HCT116 (cell line): ENCODE measurements at regions not wholly inside any gene's neighbourhood (a gene's known extent, or its start where the extent isn't known, plus 50 kb on each side); places are given as distances from the start of the nearest gene placed in this dataset.

ENCODE experiments used
- ATAC-seq: fragments of 200-7000 bp; cut with Tn5 transposase; 2 replicates; pipeline ENCODE4 v1.9.1; 2020; ENCODE audit warnings: mild to moderate bottlenecking, moderate library complexity
- BruUV-seq: library from RNA; stranded (reverse); fragments of 400-500 nt; replicated peaks from 2 replicates; lab custom pipeline; 2021; lab: Mats Ljungman, UMichigan
- CTCF ChIA-PET: fragments of 300-600 bp; sonication (Branson Sonifier 250); formaldehyde crosslinking; loops from one replicate; lab custom pipeline; 2021; ENCODE audit warnings: antibody characterized with exemption; lab: Charles Lee
- POLR2A ChIA-PET: fragments of 300-600, 350-600 bp; sonication (Branson Sonifier 250); formaldehyde crosslinking; loops from one replicate; lab custom pipeline; 2021; ENCODE audit warnings: antibody characterized with exemption; lab: Charles Lee
- RAD21 ChIA-PET, 2 experiments: fragments of 300-600 bp; sonication (Branson Sonifier 250); formaldehyde crosslinking; loops; one replicate each; lab custom pipeline; 2023; ENCODE audit warnings: low total read pairs in 2 of 2; ENCODE audit not compliant: uncharacterized antibody in 2 of 2, unreplicated experiment in 2 of 2, low non-redundant PET in 1 of 2; lab: Charles Lee
- DNase-seq: peaks from one replicate; pipeline ENCODE4 v3.0.0-alpha.2; 2010; ENCODE audit warnings: low read depth, low spot score
- H2AFZ ChIP-seq: fragments of 200-600 bp; shearing (Covaris generic), sonication (generic); 2 replicates; pipeline ENCODE4 v1.6.1; 2017; ENCODE audit warnings: low read depth, mixed run types, mixed read lengths, antibody characterized with exemption, low read length; ENCODE audit not compliant: poor library complexity, severe bottlenecking
- H3K27ac ChIP-seq: 2 replicates; pipeline ENCODE4 v1.5.1; 2012; ENCODE audit warnings: low read depth, low read length
- H3K27me3 ChIP-seq: fragments of 200-600 bp; sonication (generic); 2 replicates; pipeline ENCODE4 v1.6.1; 2016; ENCODE audit warnings: mixed run types, low read length, mixed read lengths; ENCODE audit not compliant: insufficient read depth
- H3K36me3 ChIP-seq, 2 experiments: fragments of 200-500 bp in 1 of 2; fragments of 200-600 bp in 1 of 2; sonication (Bioruptor generic) in 1 of 2; sonication (generic) in 1 of 2; 2 replicates each; pipeline versions ENCODE4 v1.5.1 to v1.6.1; 2014 to 2016; ENCODE audit warnings: low read length in 2 of 2, inconsistent platforms in 1 of 2, mixed read lengths in 1 of 2, mixed run types in 1 of 2; ENCODE audit not compliant: insufficient read depth in 2 of 2, control insufficient read depth in 1 of 2
- H3K4me1 ChIP-seq, 2 experiments: fragments of 200-600 bp in 1 of 2; sonication (generic) in 1 of 2; 2 replicates each; pipeline versions ENCODE4 v1.5.1 to v1.6.1; 2012 to 2017; ENCODE audit warnings: low read length in 2 of 2, inconsistent platforms in 1 of 2, mild to moderate bottlenecking in 1 of 2, mixed read lengths in 1 of 2, mixed run types in 1 of 2, moderate library complexity in 1 of 2; ENCODE audit not compliant: insufficient read depth in 2 of 2, control insufficient read depth in 1 of 2
- H3K4me2 ChIP-seq: fragments of 200-600 bp; sonication (generic); 2 replicates; pipeline ENCODE4 v1.6.1; 2017; ENCODE audit warnings: mixed run types, low read length, mixed read lengths
- H3K4me3 ChIP-seq, 2 experiments: fragments of 200-600 bp in 1 of 2; sonication (generic) in 1 of 2; replicated peaks in 1 of 2; 2 replicates each; pipeline ENCODE4 v1.5.1; 2011 to 2016; ENCODE audit warnings: low read length in 2 of 2, control low read depth in 1 of 2, low read depth in 1 of 2, mild to moderate bottlenecking in 1 of 2, mixed read lengths in 1 of 2, mixed run types in 1 of 2
- H3K79me2 ChIP-seq: fragments of 200-600 bp; sonication (generic); 2 replicates; pipeline ENCODE4 v1.6.1; 2017; ENCODE audit warnings: mild to moderate bottlenecking, mixed run types, low read length, moderate library complexity, mixed read lengths; ENCODE audit not compliant: insufficient read depth
- H3K9ac ChIP-seq: fragments of 200-600 bp; sonication (generic); 2 replicates; pipeline ENCODE4 v1.6.1; 2016; ENCODE audit warnings: low read length, mixed read lengths
- H3K9me2 ChIP-seq: fragments of 200-600 bp; sonication (generic), shearing (Covaris generic); 2 replicates; pipeline ENCODE4 v1.6.1; 2017; ENCODE audit warnings: mixed run types, mild to moderate bottlenecking, moderate library complexity; ENCODE audit not compliant: insufficient read depth
- H3K9me3 ChIP-seq, 2 experiments: fragments of 200-500 bp in 1 of 2; fragments of 200-600 bp in 1 of 2; sonication (Bioruptor generic) in 1 of 2; sonication (generic) in 1 of 2; 2 replicates each; pipeline ENCODE4 v1.6.1; 2014 to 2017; ENCODE audit warnings: low read length in 2 of 2, mixed read lengths in 2 of 2, inconsistent platforms in 1 of 2, low read depth in 1 of 2, mild to moderate bottlenecking in 1 of 2, mixed run types in 1 of 2, moderate library complexity in 1 of 2; ENCODE audit not compliant: control insufficient read depth in 1 of 2, insufficient read depth in 1 of 2
- H4K20me1 ChIP-seq: fragments of 200-600 bp; sonication (generic), shearing (Covaris generic); 2 replicates; pipeline ENCODE4 v1.6.1; 2017; ENCODE audit warnings: mixed run types, mild to moderate bottlenecking, moderate library complexity; ENCODE audit not compliant: insufficient read depth
- CBX3 ChIP-seq: IDR thresholded peaks from 2 replicates; pipeline ENCODE4 v1.6.1; 2012; ENCODE audit warnings: low read depth
- CEBPB ChIP-seq: IDR thresholded peaks from 2 replicates; pipeline ENCODE4 v1.6.1; 2012; ENCODE audit warnings: low read depth
- CTCF ChIP-seq, 3 experiments: fragments of 200-600 bp in 1 of 3; sonication (generic) in 1 of 3; IDR thresholded peaks in 2 of 3; conservative IDR thresholded peaks in 1 of 3; 2 replicates each; pipeline ENCODE4 v1.5.1; 2012 to 2017; ENCODE audit warnings: low read depth in 2 of 3, low read length in 2 of 3, antibody characterized with exemption in 1 of 3, borderline replicate concordance in 1 of 3, control low read depth in 1 of 3, mild to moderate bottlenecking in 1 of 3, mixed read lengths in 1 of 3, mixed run types in 1 of 3, moderate library complexity in 1 of 3; ENCODE audit not compliant: insufficient read depth in 1 of 3
- EZH2 ChIP-seq: fragments of 200-600 bp; sonication (generic); IDR thresholded peaks from 2 replicates; pipeline ENCODE4 v1.6.1; 2017; ENCODE audit warnings: antibody characterized with exemption, mixed run types
- JUND ChIP-seq: IDR thresholded peaks from 2 replicates; pipeline ENCODE4 v1.6.1; 2012
- POLR2A ChIP-seq: IDR thresholded peaks from 2 replicates; pipeline ENCODE4 v1.7.0; 2011; ENCODE audit warnings: borderline replicate concordance; ENCODE audit not compliant: insufficient read depth, insufficient read length; ENCODE audit errors: extremely low read depth
- POLR2AphosphoS5 ChIP-seq: IDR thresholded peaks from 2 replicates; pipeline ENCODE4 v1.6.1; 2011; ENCODE audit warnings: mild to moderate bottlenecking, low read depth, low read length, moderate library complexity
- SIN3A ChIP-seq: IDR thresholded peaks from 2 replicates; pipeline ENCODE4 v1.6.1; 2012; ENCODE audit warnings: low read depth
- SP1 ChIP-seq: IDR thresholded peaks from 2 replicates; pipeline ENCODE4 v1.6.1; 2012; ENCODE audit warnings: low read depth
- SRF ChIP-seq: IDR thresholded peaks from 2 replicates; pipeline ENCODE4 v1.6.1; 2012; ENCODE audit warnings: low read depth
- TCF7L2 ChIP-seq: IDR thresholded peaks from 2 replicates; pipeline ENCODE4 v1.7.0; 2011; ENCODE audit warnings: borderline replicate concordance, inconsistent platforms; ENCODE audit not compliant: insufficient read depth, insufficient read length; ENCODE audit errors: extremely low read depth
- YY1 ChIP-seq: IDR thresholded peaks from 2 replicates; pipeline ENCODE4 v1.6.1; 2011; ENCODE audit warnings: low read length, low read depth, moderate library complexity, mild to moderate bottlenecking; ENCODE audit not compliant: insufficient replicate concordance; ENCODE audit errors: extremely low read depth
- intact Hi-C: fragments of 100-400 bp; cut with micrococcal nuclease; formaldehyde crosslinking; loops from 2 replicates; pipeline ENCODE4 v1.10.0; 2022
- TF ChIP-seq, protein P1 (sequence below): IDR thresholded peaks from 2 replicates; pipeline ENCODE4 v1.6.1; 2012
- TF ChIP-seq, protein P2 (sequence below): IDR thresholded peaks from 2 replicates; pipeline ENCODE4 v1.6.1; 2012; ENCODE audit warnings: low read depth

DNA sequence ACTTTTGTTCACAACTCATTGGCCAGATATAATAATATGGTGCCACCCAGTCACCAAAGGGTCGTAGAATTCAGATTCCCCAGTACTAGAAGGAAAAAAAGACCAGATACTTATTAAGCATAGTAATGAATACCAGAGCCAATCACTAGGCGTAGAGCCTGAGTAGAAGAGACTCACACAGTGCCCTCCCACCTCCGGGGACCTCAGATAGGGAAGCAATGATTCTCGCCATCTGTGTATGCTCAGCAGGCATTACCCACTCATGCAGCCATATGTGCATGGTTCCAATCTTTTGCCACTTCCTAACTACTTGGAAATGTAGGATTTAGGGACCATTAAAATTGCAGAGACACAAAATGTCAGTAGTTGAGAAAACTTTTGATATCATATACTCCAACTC, 85.3 kb downstream of the C11orf87 start:
- BruUV-seq, result no TSS peak
- Histone ChIP-seq H3K4me1 (no peaks in the 10 kb centered on the region), H3K9me3 (no peaks in the 10 kb centered on the region), H3K27ac (no peak overlapping the region), H3K9ac (no peak overlapping the region), H3K27me3 (no peaks in the 10 kb centered on the region), H3K79me2 (no peaks in the 10 kb centered on the region), H3K36me3 (no peaks in the 10 kb centered on the region), H4K20me1 (no peaks in the 10 kb centered on the region), H3K4me3 (no peak overlapping the region), H2AFZ (no peak overlapping the region), H3K9me2 (no peaks in the 10 kb centered on the region), H3K4me2 (no peak overlapping the region)
- TF ChIP-seq SP1, result no peak
- no peak for TF ChIP-seq SRF
- TF ChIP-seq, protein P1, sequence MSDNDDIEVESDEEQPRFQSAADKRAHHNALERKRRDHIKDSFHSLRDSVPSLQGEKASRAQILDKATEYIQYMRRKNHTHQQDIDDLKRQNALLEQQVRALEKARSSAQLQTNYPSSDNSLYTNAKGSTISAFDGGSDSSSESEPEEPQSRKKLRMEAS, result no peak
- TF ChIP-seq TCF7L2, result no peak
- TF ChIP-seq YY1, result no peak
- no peak for TF ChIP-seq CTCF (IDR thresholded peaks at IDR 0.05 in 2 of 3, conservative IDR thresholded peaks at IDR 0.05 in 1 of 3; ENCODE audit: borderline replicate concordance in 1 of 3, insufficient read depth in 1 of 3, low read depth in 2 of 3, low read length in 2 of 3)
- TF ChIP-seq JUND, result no peak
- no peak for TF ChIP-seq POLR2AphosphoS5
- no peak for TF ChIP-seq EZH2
- no peak for TF ChIP-seq CEBPB
- TF ChIP-seq, protein P2, sequence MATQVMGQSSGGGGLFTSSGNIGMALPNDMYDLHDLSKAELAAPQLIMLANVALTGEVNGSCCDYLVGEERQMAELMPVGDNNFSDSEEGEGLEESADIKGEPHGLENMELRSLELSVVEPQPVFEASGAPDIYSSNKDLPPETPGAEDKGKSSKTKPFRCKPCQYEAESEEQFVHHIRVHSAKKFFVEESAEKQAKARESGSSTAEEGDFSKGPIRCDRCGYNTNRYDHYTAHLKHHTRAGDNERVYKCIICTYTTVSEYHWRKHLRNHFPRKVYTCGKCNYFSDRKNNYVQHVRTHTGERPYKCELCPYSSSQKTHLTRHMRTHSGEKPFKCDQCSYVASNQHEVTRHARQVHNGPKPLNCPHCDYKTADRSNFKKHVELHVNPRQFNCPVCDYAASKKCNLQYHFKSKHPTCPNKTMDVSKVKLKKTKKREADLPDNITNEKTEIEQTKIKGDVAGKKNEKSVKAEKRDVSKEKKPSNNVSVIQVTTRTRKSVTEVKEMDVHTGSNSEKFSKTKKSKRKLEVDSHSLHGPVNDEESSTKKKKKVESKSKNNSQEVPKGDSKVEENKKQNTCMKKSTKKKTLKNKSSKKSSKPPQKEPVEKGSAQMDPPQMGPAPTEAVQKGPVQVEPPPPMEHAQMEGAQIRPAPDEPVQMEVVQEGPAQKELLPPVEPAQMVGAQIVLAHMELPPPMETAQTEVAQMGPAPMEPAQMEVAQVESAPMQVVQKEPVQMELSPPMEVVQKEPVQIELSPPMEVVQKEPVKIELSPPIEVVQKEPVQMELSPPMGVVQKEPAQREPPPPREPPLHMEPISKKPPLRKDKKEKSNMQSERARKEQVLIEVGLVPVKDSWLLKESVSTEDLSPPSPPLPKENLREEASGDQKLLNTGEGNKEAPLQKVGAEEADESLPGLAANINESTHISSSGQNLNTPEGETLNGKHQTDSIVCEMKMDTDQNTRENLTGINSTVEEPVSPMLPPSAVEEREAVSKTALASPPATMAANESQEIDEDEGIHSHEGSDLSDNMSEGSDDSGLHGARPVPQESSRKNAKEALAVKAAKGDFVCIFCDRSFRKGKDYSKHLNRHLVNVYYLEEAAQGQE, result no peak
- TF ChIP-seq SIN3A, result no peak
- TF ChIP-seq CBX3, result no peak
- TF ChIP-seq POLR2A, result no peak
- RAD21 ChIA-PET, result no interaction called here
- intact Hi-C loops, result no loop called here
- POLR2A ChIA-PET, result no interaction called here
- DNase-seq (no peak), ATAC-seq (no peak)
- CTCF ChIA-PET, result no interaction called here
